ENCODE measurements at regions not wholly inside any gene's neighbourhood (a gene's known extent, or its start where the extent isn't known, plus 50 kb on each side); places are given as distances from the start of the nearest gene placed in this dataset.

- in situ Hi-C loops (cut with HindIII; ENCODE audit: low pct_unique_long_range_greater_than_20kb, low sequenced_read_pairs) (no loop called here), intact Hi-C loops (cut with micrococcal nuclease; ENCODE audit: unreplicated experiment) (no loop called here)
- BruUV-seq (replicated peaks): no TSS peak
- POLR2A ChIA-PET: no interaction called here
- Histone ChIP-seq H3K36me3 (ENCODE audit: control insufficient read depth, insufficient read depth, low read length) (no peaks in the 10 kb centered on the region), H3K27ac (ENCODE audit: low read length) (no peak overlapping the region), H3K4me3 (ENCODE audit: low read depth in 2 of 2, low read length in 2 of 2) (no peak overlapping the region), H3K9me3 (ENCODE audit: control insufficient read depth, insufficient read depth, low read depth, low read length) (no peaks in the 10 kb centered on the region; the same call in 1 of the 2 replicates), H3K4me1 (ENCODE audit: control insufficient read depth, insufficient read depth, low read length) (no peaks in the 10 kb centered on the region), H3K27me3 (ENCODE audit: control insufficient read depth, insufficient read depth, low read length) (no peaks in the 10 kb centered on the region)
- no peak for DNase-seq (ENCODE audit: low read depth, low spot score)
- no peak for ATAC-seq
- CTCF ChIA-PET: no interaction called here
- TF ChIP-seq SIN3A (IDR thresholded peaks at IDR 0.05; ENCODE audit: borderline replicate concordance, insufficient read depth, low read depth, low read length) (no peak), CTCF (IDR thresholded peaks at IDR 0.05) (no peak), TCF7L2 (IDR thresholded peaks at IDR 0.05; ENCODE audit: low read depth, low read length) (no peak), REST (IDR thresholded peaks at IDR 0.05; ENCODE audit: insufficient read depth in 1 of 2, low read depth in 2 of 2, low read length in 1 of 2) (no peak), POLR2AphosphoS5 (IDR thresholded peaks at IDR 0.05; ENCODE audit: low read depth, low read length) (no peak)
Measured at GRCh38 chr15:47384341-47384740, 333.0 kb upstream of the SEMA6D start.

- TF ChIP-seq SIN3A (IDR thresholded peaks at IDR 0.05; ENCODE audit: borderline replicate concordance, insufficient read depth, low read depth, low read length): no peak
- TF ChIP-seq TCF7L2 (IDR thresholded peaks at IDR 0.05; ENCODE audit: low read depth, low read length): no peak
- TF ChIP-seq POLR2AphosphoS5 (IDR thresholded peaks at IDR 0.05; ENCODE audit: low read depth, low read length): no peak
- no peak for TF ChIP-seq CTCF (IDR thresholded peaks at IDR 0.05)
- TF ChIP-seq REST (IDR thresholded peaks at IDR 0.05; ENCODE audit: insufficient read depth in 1 of 2, low read depth in 2 of 2, low read length in 1 of 2): no peak
- Histone ChIP-seq H3K36me3 (ENCODE audit: control insufficient read depth, insufficient read depth, low read length) (no peaks in the 10 kb centered on the region), H3K4me1 (ENCODE audit: control insufficient read depth, insufficient read depth, low read length) (no peaks in the 10 kb centered on the region), H3K27ac (ENCODE audit: low read length) (no peak overlapping the region), H3K27me3 (ENCODE audit: control insufficient read depth, insufficient read depth, low read length) (no peaks in the 10 kb centered on the region), H3K4me3 (ENCODE audit: low read depth in 2 of 2, low read length in 2 of 2) (no peak overlapping the region), H3K9me3 (ENCODE audit: control insufficient read depth, insufficient read depth, low read depth, low read length) (no peaks in the 10 kb centered on the region; the same call in 1 of the 2 replicates)
- ATAC-seq (no peak), DNase-seq (ENCODE audit: low read depth, low spot score) (no peak)
- intact Hi-C loops (cut with micrococcal nuclease; ENCODE audit: unreplicated experiment): no loop called here
- no TSS peak for BruUV-seq (replicated peaks)
- in situ Hi-C loops (cut with HindIII; ENCODE audit: low pct_unique_long_range_greater_than_20kb, low sequenced_read_pairs): no loop called here
- ChIA-PET POLR2A (no interaction called here), CTCF (no interaction called here)
Measured at GRCh38 chr15:47384776-47385175, 332.5 kb upstream of the SEMA6D start.
